Astrocyte (in vitro differentiated cells and primary cell): ENCODE measurements at regions not wholly inside any gene's neighbourhood (a gene's known extent, or its start where the extent isn't known, plus 50 kb on each side); places are given as distances from the start of the nearest gene placed in this dataset.

Source experiments
- DNase-seq: peaks from one replicate; pipeline ENCODE4 v3.0.0-alpha.2; 2010; ENCODE audit warnings: low read depth
- FAIRE-seq: peaks from 2 replicates; lab custom pipeline; 2011; peaks lifted over from hg19 to GRCh38; lab: Jason Lieb, UNC
- H2AFZ ChIP-seq: 2 replicates; pipeline ENCODE4 v1.6.0; 2012; ENCODE audit warnings: low read depth, low read length, inconsistent platforms
- H3K27ac ChIP-seq: 2 replicates; pipeline ENCODE4 v1.5.1; 2011; ENCODE audit warnings: low read depth, low read length, inconsistent platforms
- H3K27me3 ChIP-seq: 2 replicates; pipeline ENCODE4 v1.6.0; 2011; ENCODE audit warnings: low read length, inconsistent platforms; ENCODE audit not compliant: insufficient read depth
- H3K36me3 ChIP-seq: 2 replicates; pipeline ENCODE4 v1.5.1; 2011; ENCODE audit warnings: low read length, inconsistent platforms; ENCODE audit not compliant: insufficient read depth
- H3K4me1 ChIP-seq: 2 replicates; pipeline ENCODE4 v1.5.1; 2011; ENCODE audit warnings: low read length, inconsistent platforms; ENCODE audit not compliant: insufficient read depth
- H3K4me2 ChIP-seq: 2 replicates; pipeline ENCODE4 v1.6.0; 2012; ENCODE audit warnings: low read length, inconsistent platforms
- H3K4me3 ChIP-seq: 2 replicates; pipeline ENCODE4 v1.5.1; 2011; ENCODE audit warnings: low read depth, mild to moderate bottlenecking, low read length, inconsistent platforms; ENCODE audit not compliant: insufficient read depth
- H3K79me2 ChIP-seq: 2 replicates; pipeline ENCODE4 v1.6.0; 2012; ENCODE audit warnings: mild to moderate bottlenecking, low read length, inconsistent platforms; ENCODE audit not compliant: insufficient read depth
- H3K9ac ChIP-seq: 2 replicates; pipeline ENCODE4 v1.6.0; 2012; ENCODE audit warnings: mild to moderate bottlenecking, low read length, inconsistent platforms
- H3K9me3 ChIP-seq: 2 replicates; pipeline ENCODE4 v1.5.1; 2012; ENCODE audit warnings: low read depth, mild to moderate bottlenecking, low read length, inconsistent platforms; ENCODE audit not compliant: insufficient read depth
- H4K20me1 ChIP-seq: 2 replicates; pipeline ENCODE4 v1.6.0; 2012; ENCODE audit warnings: low read length, inconsistent platforms; ENCODE audit not compliant: insufficient read depth
- H3K27ac Mint-ChIP-seq: one replicate; pipeline ENCODE4 v1.8.0; 2021; ENCODE audit warnings: mild to moderate bottlenecking, mixed read lengths; ENCODE audit not compliant: unreplicated experiment
- H3K27me3 Mint-ChIP-seq: one replicate; pipeline ENCODE4 v1.8.0; 2021; ENCODE audit warnings: low read depth, mixed read lengths; ENCODE audit not compliant: unreplicated experiment
- H3K36me3 Mint-ChIP-seq: one replicate; pipeline ENCODE4 v1.8.0; 2021; ENCODE audit warnings: low read depth, mixed read lengths; ENCODE audit not compliant: unreplicated experiment
- H3K4me1 Mint-ChIP-seq: one replicate; pipeline ENCODE4 v1.8.0; 2021; ENCODE audit warnings: low read depth, mixed read lengths; ENCODE audit not compliant: unreplicated experiment
- H3K4me3 Mint-ChIP-seq: one replicate; pipeline ENCODE4 v1.8.0; 2021; ENCODE audit warnings: mild to moderate bottlenecking, moderate library complexity, mixed read lengths; ENCODE audit not compliant: unreplicated experiment
- H3K9me3 Mint-ChIP-seq: one replicate; pipeline ENCODE4 v1.8.0; 2021; ENCODE audit warnings: mild to moderate bottlenecking, mixed read lengths; ENCODE audit not compliant: unreplicated experiment
- EZH2 ChIP-seq: IDR thresholded peaks from 2 replicates; pipeline ENCODE4 v1.6.1; 2012; ENCODE audit warnings: mild to moderate bottlenecking, low read length, inconsistent platforms; ENCODE audit not compliant: insufficient read depth
- TF ChIP-seq, protein P1 (sequence below): IDR thresholded peaks from 2 replicates; pipeline ENCODE4 v1.5.1; 2011; ENCODE audit warnings: low read depth, mild to moderate bottlenecking, inconsistent platforms, low read length, moderate library complexity; ENCODE audit not compliant: insufficient read depth

DNA sequence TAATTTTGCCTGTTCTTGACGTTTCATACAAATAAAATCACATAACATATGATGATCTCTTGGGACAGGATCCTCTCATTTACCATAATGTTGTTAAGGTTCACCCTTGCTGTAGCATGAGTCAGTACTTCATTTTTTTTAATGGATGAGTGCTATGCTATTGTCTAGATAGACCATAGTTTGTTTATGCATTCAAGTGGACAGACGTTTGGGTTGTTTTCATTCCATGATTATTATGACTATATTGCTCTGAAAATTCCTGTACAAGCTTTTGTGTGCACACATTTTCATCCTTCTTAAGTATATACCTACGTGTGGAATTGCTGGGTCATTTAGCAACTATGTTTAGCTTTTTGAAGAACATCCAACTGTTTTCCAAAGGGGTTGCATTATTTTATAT, 325.6 kb upstream of the TMEM132C start:
- Histone ChIP-seq H2AFZ (no peak overlapping the region), H3K27ac (no peak overlapping the region), H3K4me2 (peak overlapping the region; percentile 0), H3K4me1 (peaks cover 5% of the 10 kb centered on the region), H3K79me2 (no peaks in the 10 kb centered on the region), H4K20me1 (no peaks in the 10 kb centered on the region), H3K36me3 (no peaks in the 10 kb centered on the region), H3K27me3 (no peaks in the 10 kb centered on the region), H3K9me3 (no peaks in the 10 kb centered on the region), H3K9ac (no peak overlapping the region), H3K4me3 (no peak overlapping the region)
- H3K36me3 Mint-ChIP-seq, result no peaks in the 10 kb centered on the region
- H3K27ac Mint-ChIP-seq, result no peak overlapping the region
- H3K4me1 Mint-ChIP-seq, result no peaks in the 10 kb centered on the region
- FAIRE-seq (peak; percentile 80), DNase-seq (peak; percentile 60)
- TF ChIP-seq EZH2, result no peak
- TF ChIP-seq, protein P1, sequence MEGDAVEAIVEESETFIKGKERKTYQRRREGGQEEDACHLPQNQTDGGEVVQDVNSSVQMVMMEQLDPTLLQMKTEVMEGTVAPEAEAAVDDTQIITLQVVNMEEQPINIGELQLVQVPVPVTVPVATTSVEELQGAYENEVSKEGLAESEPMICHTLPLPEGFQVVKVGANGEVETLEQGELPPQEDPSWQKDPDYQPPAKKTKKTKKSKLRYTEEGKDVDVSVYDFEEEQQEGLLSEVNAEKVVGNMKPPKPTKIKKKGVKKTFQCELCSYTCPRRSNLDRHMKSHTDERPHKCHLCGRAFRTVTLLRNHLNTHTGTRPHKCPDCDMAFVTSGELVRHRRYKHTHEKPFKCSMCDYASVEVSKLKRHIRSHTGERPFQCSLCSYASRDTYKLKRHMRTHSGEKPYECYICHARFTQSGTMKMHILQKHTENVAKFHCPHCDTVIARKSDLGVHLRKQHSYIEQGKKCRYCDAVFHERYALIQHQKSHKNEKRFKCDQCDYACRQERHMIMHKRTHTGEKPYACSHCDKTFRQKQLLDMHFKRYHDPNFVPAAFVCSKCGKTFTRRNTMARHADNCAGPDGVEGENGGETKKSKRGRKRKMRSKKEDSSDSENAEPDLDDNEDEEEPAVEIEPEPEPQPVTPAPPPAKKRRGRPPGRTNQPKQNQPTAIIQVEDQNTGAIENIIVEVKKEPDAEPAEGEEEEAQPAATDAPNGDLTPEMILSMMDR, result no peak
- peaks cover 22% of the 10 kb centered on the region for H3K9me3 Mint-ChIP-seq
- no peaks in the 10 kb centered on the region for H3K27me3 Mint-ChIP-seq
- H3K4me3 Mint-ChIP-seq, result no peak overlapping the region

DNA sequence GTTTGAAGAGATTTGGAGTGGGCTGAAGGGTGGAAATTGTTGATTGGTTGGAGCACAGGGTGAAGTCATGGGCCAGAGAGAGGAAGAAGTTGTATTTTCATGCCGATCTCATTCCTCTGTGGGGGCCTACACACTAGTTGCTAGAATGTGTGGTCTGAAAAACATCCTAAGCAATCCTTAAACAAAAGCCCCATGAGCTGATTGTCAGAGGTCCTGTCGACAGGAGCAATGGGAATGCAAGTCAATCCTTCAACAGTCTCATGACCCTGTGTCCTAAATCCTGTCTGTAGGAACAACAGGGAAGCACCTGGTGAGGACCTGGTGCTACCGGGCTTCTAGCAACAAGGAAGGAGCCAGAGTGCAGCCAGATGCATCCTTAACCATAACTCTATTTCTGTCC, 324.0 kb upstream of the TMEM132C start:
- H3K9me3 Mint-ChIP-seq, result peaks cover 20% of the 10 kb centered on the region
- H3K4me3 Mint-ChIP-seq, result no peak overlapping the region
- H3K36me3 Mint-ChIP-seq, result no peaks in the 10 kb centered on the region

More for the DNA sequence above, 324.0 kb upstream of the TMEM132C start:
- H2AFZ ChIP-seq, result no peak overlapping the region
- H3K4me1 ChIP-seq, result peaks cover 5% of the 10 kb centered on the region
- TF ChIP-seq, protein P1, result no peak
- TF ChIP-seq EZH2, result no peak
- FAIRE-seq (no peak), DNase-seq (no peak)
- no peak overlapping the region for H3K9ac ChIP-seq
- no peak overlapping the region for H3K4me3 ChIP-seq
- H3K27ac ChIP-seq, result no peak overlapping the region
- Mint-ChIP-seq H3K27me3 (no peaks in the 10 kb centered on the region), H3K27ac (no peak overlapping the region), H3K4me1 (no peaks in the 10 kb centered on the region)
- H3K4me2 ChIP-seq, result no peak overlapping the region
- H3K79me2 ChIP-seq, result no peaks in the 10 kb centered on the region
- H4K20me1 ChIP-seq, result no peaks in the 10 kb centered on the region
- H3K27me3 ChIP-seq, result no peaks in the 10 kb centered on the region
- no peaks in the 10 kb centered on the region for H3K9me3 ChIP-seq
- no peaks in the 10 kb centered on the region for H3K36me3 ChIP-seq
